COLO668 (cell line): ENCODE measurements at regions not wholly inside any gene's neighbourhood (a gene's known extent, or its start where the extent isn't known, plus 50 kb on each side); places are given as distances from the start of the nearest gene placed in this dataset.
A peak's percentile ranks its signal among the peaks of the same experiment; 100 is the strongest.

ENCODE experiments used
- DNase-seq: peaks from one replicate; lab custom pipeline; 2025; ENCODE audit not compliant: unreplicated experiment; lab: John Stamatoyannopoulos, UW

- no peak for DNase-seq
Measured at GRCh38 chr6:2469428-2469827, 224.0 kb upstream of the GMDS start.

GRCh38 chr6:2468601-2468955, 223.2 kb upstream of the GMDS start:
- DNase-seq = no peak

GRCh38 chr6:2467929-2468600, 222.7 kb upstream of the GMDS start:
- DNase-seq = no peak

- no peak for DNase-seq
Measured at GRCh38 chr6:2465336-2465735, 219.9 kb upstream of the GMDS start.

- DNase-seq = no peak
Measured at GRCh38 chr6:2464641-2465040, 219.2 kb upstream of the GMDS start.

GRCh38 chr6:2462831-2463230, 217.4 kb upstream of the GMDS start:
- DNase-seq = no peak

GRCh38 chr6:2460216-2460745, 214.9 kb upstream of the GMDS start:
- DNase-seq = no peak

GRCh38 chr6:2454180-2454579, 208.8 kb upstream of the GMDS start:
- DNase-seq = no peak

- peak; percentile 79 for DNase-seq
Measured at GRCh38 chr6:2450546-2450945, 205.1 kb upstream of the GMDS start.

GRCh38 chr6:2449572-2449940, 204.2 kb upstream of the GMDS start:
- no peak for DNase-seq

- peak; percentile 39 for DNase-seq
Measured at GRCh38 chr6:2448826-2449571, 203.6 kb upstream of the GMDS start.

- no peak for DNase-seq
Measured at GRCh38 chr6:2447931-2448330, 202.5 kb upstream of the GMDS start.

- DNase-seq = no peak
Measured at GRCh38 chr6:2447318-2447920, 202.0 kb upstream of the GMDS start.

GRCh38 chr6:2441601-2442475, 196.4 kb upstream of the GMDS start:
- no peak for DNase-seq

GRCh38 chr6:2440516-2440915, 195.1 kb upstream of the GMDS start:
- no peak for DNase-seq

GRCh38 chr6:2439632-2440031, 194.2 kb upstream of the GMDS start:
- DNase-seq = no peak

GRCh38 chr6:2439082-2439481, 193.7 kb upstream of the GMDS start:
- no peak for DNase-seq

- DNase-seq = no peak
Measured at GRCh38 chr6:2436410-2437154, 191.2 kb upstream of the GMDS start.

- no peak for DNase-seq
Measured at GRCh38 chr6:2435323-2435722, 189.9 kb upstream of the GMDS start.

GRCh38 chr6:2434912-2435311, 189.5 kb upstream of the GMDS start:
- DNase-seq = no peak

- DNase-seq = no peak
Measured at GRCh38 chr6:2434116-2434515, 188.7 kb upstream of the GMDS start.
